Fibroblast of pulmonary artery (primary cell): ENCODE measurements at regions not wholly inside any gene's neighbourhood (a gene's known extent, or its start where the extent isn't known, plus 50 kb on each side); places are given as distances from the start of the nearest gene placed in this dataset.

Source experiments
- DNase-seq: peaks from one replicate; pipeline ENCODE4 v3.0.0-alpha.2; 2010; ENCODE audit warnings: low read depth
- H3K4me3 ChIP-seq: replicated peaks from 2 replicates; pipeline ENCODE4 v1.5.1; 2011; ENCODE audit warnings: low read depth, mild to moderate bottlenecking, control low read depth, low read length, moderate library complexity
- TF ChIP-seq, protein P1 (sequence below): IDR thresholded peaks from 2 replicates; pipeline ENCODE4 v1.5.1; 2011; ENCODE audit warnings: mild to moderate bottlenecking, control low read depth, low read length, inconsistent platforms; ENCODE audit errors: missing control alignments

- TF ChIP-seq, protein P1, sequence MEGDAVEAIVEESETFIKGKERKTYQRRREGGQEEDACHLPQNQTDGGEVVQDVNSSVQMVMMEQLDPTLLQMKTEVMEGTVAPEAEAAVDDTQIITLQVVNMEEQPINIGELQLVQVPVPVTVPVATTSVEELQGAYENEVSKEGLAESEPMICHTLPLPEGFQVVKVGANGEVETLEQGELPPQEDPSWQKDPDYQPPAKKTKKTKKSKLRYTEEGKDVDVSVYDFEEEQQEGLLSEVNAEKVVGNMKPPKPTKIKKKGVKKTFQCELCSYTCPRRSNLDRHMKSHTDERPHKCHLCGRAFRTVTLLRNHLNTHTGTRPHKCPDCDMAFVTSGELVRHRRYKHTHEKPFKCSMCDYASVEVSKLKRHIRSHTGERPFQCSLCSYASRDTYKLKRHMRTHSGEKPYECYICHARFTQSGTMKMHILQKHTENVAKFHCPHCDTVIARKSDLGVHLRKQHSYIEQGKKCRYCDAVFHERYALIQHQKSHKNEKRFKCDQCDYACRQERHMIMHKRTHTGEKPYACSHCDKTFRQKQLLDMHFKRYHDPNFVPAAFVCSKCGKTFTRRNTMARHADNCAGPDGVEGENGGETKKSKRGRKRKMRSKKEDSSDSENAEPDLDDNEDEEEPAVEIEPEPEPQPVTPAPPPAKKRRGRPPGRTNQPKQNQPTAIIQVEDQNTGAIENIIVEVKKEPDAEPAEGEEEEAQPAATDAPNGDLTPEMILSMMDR = no peak
- DNase-seq = peak; percentile 36
- H3K4me3 ChIP-seq = no peak overlapping the region
Measured at GRCh38 chr4:38489011-38489861, 174.8 kb upstream of the KLF3 start.

DNA sequence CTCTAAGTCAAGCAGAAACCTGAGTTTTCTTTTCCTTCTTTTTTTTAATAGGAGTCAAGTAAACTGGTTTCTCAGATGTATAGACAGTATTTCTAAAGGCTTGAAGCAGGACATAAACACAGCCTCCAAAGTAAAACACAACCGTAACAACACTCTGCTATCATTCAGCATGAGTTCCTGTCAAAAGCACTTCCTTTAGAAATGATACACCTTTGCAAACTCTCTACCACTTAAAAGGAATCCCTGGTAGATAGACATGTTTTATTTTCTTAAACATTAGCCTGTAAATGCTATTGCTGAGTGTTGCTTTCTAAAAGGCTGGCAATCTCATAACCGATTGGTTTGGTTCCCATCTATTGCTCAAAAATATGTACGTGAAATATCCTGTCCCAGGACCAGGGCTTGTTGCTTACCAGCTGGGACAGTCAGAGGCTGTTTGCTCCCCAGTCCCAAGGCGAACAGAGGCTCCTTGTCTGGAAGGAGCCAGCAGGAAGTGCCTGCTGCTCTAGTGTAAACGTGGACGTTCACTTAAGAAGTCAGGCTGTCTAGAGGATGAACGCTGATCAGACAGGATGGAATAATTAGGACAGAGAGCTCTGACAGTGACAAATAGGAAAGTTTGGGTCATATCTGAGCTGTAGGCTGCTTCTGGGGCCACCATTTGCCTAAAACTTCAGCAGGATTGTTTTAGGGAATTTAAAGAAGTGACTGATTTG, 173.9 kb upstream of the KLF3 start:
- H3K4me3 ChIP-seq = no peak overlapping the region
- peak; percentile 55 for DNase-seq
- TF ChIP-seq, protein P1 = no peak

DNA sequence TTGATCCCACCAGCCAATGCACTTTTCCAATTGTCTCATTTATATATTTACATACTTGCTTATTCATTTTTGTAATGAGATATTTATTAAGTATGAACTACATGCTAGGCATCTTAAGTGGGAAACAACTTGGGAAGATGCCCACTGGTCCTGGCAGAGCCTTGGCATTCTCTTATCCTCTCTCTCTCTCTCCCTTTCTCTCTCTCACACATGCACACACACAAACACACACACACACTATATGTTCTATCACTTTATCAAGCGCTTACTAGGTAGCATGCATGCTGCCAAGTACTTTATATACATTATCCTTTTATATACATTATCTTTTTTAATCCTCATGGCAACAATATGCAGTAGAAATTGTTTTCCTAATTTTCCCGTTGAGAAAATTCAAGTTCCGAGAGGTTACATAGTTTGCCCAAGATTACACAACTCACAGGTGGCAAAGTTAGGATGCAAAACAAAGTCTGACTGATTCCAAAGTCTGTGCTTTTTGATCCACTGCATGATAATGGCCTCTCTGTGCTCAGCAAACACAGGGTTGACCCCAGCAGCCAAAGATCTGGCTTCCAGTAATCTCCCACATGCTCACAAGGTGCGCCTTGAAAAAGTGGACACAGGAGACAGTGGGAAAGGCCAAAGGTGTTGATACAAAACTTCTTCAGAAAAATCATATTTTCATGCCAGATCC, 173.1 kb upstream of the KLF3 start:
- H3K4me3 ChIP-seq = no peak overlapping the region
- TF ChIP-seq, protein P1 = no peak
- DNase-seq = no peak

GRCh38 chr4:38491854-38492478, 172.0 kb upstream of the KLF3 start:
- H3K4me3 ChIP-seq = no peak overlapping the region
- no peak for DNase-seq
- TF ChIP-seq, protein P1 = no peak

GRCh38 chr4:38493066-38493465, 170.9 kb upstream of the KLF3 start:
- TF ChIP-seq, protein P1 = no peak
- no peak for DNase-seq
- H3K4me3 ChIP-seq = no peak overlapping the region

DNA sequence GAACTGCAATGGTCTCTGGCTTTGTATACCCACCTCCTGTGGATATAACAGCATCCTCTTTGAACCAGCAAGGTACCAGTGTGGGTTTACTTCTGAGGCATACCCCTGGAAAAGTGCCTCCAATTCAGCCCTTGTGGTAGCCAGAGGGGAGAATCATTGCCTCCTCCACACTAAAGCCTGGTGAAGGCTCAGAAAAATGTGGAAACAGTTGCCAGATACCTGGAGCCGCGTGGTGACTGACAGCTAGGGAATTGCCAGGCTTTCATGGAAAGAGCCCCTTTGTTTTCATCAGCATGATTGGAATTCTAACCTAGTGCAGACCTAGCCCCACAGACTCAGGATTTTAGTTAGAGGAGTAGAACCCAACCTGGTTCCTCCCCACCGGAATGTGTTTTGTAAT, 168.6 kb upstream of the KLF3 start:
- no peak overlapping the region for H3K4me3 ChIP-seq
- TF ChIP-seq, protein P1 = no peak
- no peak for DNase-seq
